ENCODE measurements at regions not wholly inside any gene's neighbourhood (a gene's known extent, or its start where the extent isn't known, plus 50 kb on each side); places are given as distances from the start of the nearest gene placed in this dataset.

GRCh38 chr7:8379264-8379663, 54.1 kb upstream of the NXPH1 start:
- TF ChIP-seq POLR2A (IDR thresholded peaks at IDR 0.05) (no peak), CTCF (IDR thresholded peaks at IDR 0.05) (no peak)
